Loucy (cell line): ENCODE measurements at regions not wholly inside any gene's neighbourhood (a gene's known extent, or its start where the extent isn't known, plus 50 kb on each side); places are given as distances from the start of the nearest gene placed in this dataset.

ENCODE experiments used
- H2AFZ ChIP-seq: fragments of 200-600 bp; sonication (generic); 2 replicates; pipeline ENCODE4 v1.6.0; 2016; ENCODE audit warnings: antibody characterized with exemption, mild to moderate bottlenecking, low read length, moderate library complexity
- H3F3A ChIP-seq: fragments of 200-600 bp; 2 replicates; pipeline ENCODE4 v1.6.0; 2016; ENCODE audit warnings: antibody characterized with exemption, low read depth, mild to moderate bottlenecking
- H3K27me3 ChIP-seq: fragments of 200-600 bp; sonication (generic); 2 replicates; pipeline ENCODE4 v1.6.1; 2014; ENCODE audit warnings: low read length, mild to moderate bottlenecking; ENCODE audit not compliant: insufficient read depth, poor library complexity, severe bottlenecking
- H3K36me3 ChIP-seq: fragments of 200-600 bp; sonication (generic); 2 replicates; pipeline ENCODE4 v1.6.1; 2016; ENCODE audit warnings: low read length; ENCODE audit not compliant: insufficient read depth
- H3K4me1 ChIP-seq: fragments of 200-600 bp; sonication (generic); 2 replicates; pipeline ENCODE4 v1.5.1; 2014; ENCODE audit warnings: low read length, mild to moderate bottlenecking; ENCODE audit not compliant: insufficient read depth, poor library complexity, severe bottlenecking
- H3K4me2 ChIP-seq: fragments of 200-600 bp; sonication (generic); 2 replicates; pipeline ENCODE4 v1.6.0; 2014; ENCODE audit warnings: antibody characterized with exemption, low read length, low read depth, mild to moderate bottlenecking; ENCODE audit not compliant: poor library complexity, severe bottlenecking
- H3K4me3 ChIP-seq: fragments of 200-600 bp; sonication (generic); 2 replicates; pipeline ENCODE4 v1.5.1; 2014; ENCODE audit warnings: low read length, mild to moderate bottlenecking, mixed read lengths; ENCODE audit not compliant: poor library complexity, severe bottlenecking
- H3K79me2 ChIP-seq: fragments of 200-600 bp; sonication (generic); 2 replicates; pipeline ENCODE4 v1.6.1; 2014; ENCODE audit warnings: low read length; ENCODE audit not compliant: insufficient read depth
- H3K9ac ChIP-seq: fragments of 200-600 bp; sonication (generic); 2 replicates; pipeline ENCODE4 v1.6.0; 2014; ENCODE audit warnings: mild to moderate bottlenecking, low read depth, low read length, moderate library complexity; ENCODE audit not compliant: poor library complexity, severe bottlenecking
- H3K9me2 ChIP-seq: fragments of 200-600 bp; sonication (generic); replicated peaks from 2 replicates; pipeline ENCODE4 v1.6.1; 2016; ENCODE audit warnings: low read depth, low read length, mixed read lengths
- H3K9me3 ChIP-seq: fragments of 200-600 bp; sonication (generic); 2 replicates; pipeline ENCODE4 v1.6.1; 2014; ENCODE audit warnings: mild to moderate bottlenecking, antibody characterized with exemption, low read length, low read depth; ENCODE audit not compliant: insufficient read depth
- H4K20me1 ChIP-seq: fragments of 200-600 bp; sonication (generic); 2 replicates; pipeline ENCODE4 v1.6.0; 2014; ENCODE audit warnings: antibody characterized with exemption, low read length, mild to moderate bottlenecking; ENCODE audit not compliant: insufficient read depth, poor library complexity, severe bottlenecking
- EZH2phosphoT487 ChIP-seq: fragments of 200-600 bp; IDR thresholded peaks from 2 replicates; pipeline ENCODE4 v1.6.1; 2018; ENCODE audit warnings: antibody characterized with exemption, mild to moderate bottlenecking, moderate library complexity, borderline replicate concordance
- TF ChIP-seq, protein P1 (sequence below): fragments of 200-600 bp; sonication (generic); conservative IDR thresholded peaks from 2 replicates; pipeline ENCODE4 v1.5.1; 2014; ENCODE audit warnings: mild to moderate bottlenecking, antibody characterized with exemption, low read length

DNA sequence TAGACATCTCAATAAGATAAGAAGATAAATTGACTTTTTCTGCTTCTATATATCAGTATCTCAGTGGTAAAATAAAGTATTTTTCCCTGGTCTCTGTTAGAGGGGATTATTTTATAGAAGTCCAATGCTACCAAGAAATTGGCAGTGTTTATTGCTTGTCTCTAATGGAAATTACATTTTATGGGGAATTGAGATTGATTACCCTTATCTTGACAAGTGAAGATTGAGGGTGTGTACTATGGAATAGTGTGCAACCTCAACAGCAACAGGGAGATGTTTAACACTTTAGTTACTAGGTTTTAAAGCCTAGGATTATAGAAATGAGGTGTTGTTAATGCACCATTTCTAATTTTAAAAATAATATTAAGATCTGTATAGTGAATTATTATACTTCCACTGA is 154.8 kb upstream of the ROBO1 start:
- Histone ChIP-seq H2AFZ (no peak overlapping the region), H3K4me3 (no peak overlapping the region), H3K36me3 (no peaks in the 10 kb centered on the region), H3K9me2 (no peaks in the 10 kb centered on the region), H3K4me1 (no peaks in the 10 kb centered on the region), H4K20me1 (no peaks in the 10 kb centered on the region), H3K4me2 (no peak overlapping the region), H3K9ac (no peak overlapping the region), H3K9me3 (no peaks in the 10 kb centered on the region), H3K79me2 (no peaks in the 10 kb centered on the region), H3K27me3 (no peaks in the 10 kb centered on the region), H3F3A (no peaks in the 10 kb centered on the region)
- TF ChIP-seq, protein P1, sequence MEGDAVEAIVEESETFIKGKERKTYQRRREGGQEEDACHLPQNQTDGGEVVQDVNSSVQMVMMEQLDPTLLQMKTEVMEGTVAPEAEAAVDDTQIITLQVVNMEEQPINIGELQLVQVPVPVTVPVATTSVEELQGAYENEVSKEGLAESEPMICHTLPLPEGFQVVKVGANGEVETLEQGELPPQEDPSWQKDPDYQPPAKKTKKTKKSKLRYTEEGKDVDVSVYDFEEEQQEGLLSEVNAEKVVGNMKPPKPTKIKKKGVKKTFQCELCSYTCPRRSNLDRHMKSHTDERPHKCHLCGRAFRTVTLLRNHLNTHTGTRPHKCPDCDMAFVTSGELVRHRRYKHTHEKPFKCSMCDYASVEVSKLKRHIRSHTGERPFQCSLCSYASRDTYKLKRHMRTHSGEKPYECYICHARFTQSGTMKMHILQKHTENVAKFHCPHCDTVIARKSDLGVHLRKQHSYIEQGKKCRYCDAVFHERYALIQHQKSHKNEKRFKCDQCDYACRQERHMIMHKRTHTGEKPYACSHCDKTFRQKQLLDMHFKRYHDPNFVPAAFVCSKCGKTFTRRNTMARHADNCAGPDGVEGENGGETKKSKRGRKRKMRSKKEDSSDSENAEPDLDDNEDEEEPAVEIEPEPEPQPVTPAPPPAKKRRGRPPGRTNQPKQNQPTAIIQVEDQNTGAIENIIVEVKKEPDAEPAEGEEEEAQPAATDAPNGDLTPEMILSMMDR = no peak
- TF ChIP-seq EZH2phosphoT487 = no peak

DNA sequence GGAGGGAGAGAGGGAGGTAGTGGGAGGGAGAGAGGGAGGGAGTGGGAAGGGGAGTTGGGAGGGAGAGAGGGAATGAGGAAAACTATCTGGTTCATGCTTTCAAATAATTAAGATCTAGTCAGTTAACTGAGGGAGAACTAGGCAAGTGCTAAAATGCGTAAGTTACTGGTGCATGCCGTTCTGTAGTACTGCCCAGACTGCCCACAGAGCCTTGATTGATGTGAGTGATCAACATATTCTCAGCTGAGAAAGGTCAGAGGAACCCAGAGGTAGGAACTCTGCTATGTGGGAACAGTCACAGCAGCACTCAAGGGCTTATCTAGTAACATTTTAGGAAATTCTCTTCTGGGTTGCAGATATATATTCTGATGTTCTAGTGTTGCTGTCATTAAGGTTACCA is 149.8 kb upstream of the ROBO1 start:
- no peaks in the 10 kb centered on the region for H3K4me1 ChIP-seq
- H3K4me2 ChIP-seq = no peak overlapping the region
- TF ChIP-seq EZH2phosphoT487 = no peak
- TF ChIP-seq, protein P1 = no peak
- H2AFZ ChIP-seq = no peak overlapping the region
- no peaks in the 10 kb centered on the region for H3K36me3 ChIP-seq
- no peak overlapping the region for H3K9ac ChIP-seq
- no peaks in the 10 kb centered on the region for H3K9me2 ChIP-seq
- H3K9me3 ChIP-seq = no peaks in the 10 kb centered on the region
- H3K4me3 ChIP-seq = no peak overlapping the region
- no peaks in the 10 kb centered on the region for H3F3A ChIP-seq
- no peaks in the 10 kb centered on the region for H3K27me3 ChIP-seq
- no peaks in the 10 kb centered on the region for H4K20me1 ChIP-seq
- H3K79me2 ChIP-seq = no peaks in the 10 kb centered on the region

DNA sequence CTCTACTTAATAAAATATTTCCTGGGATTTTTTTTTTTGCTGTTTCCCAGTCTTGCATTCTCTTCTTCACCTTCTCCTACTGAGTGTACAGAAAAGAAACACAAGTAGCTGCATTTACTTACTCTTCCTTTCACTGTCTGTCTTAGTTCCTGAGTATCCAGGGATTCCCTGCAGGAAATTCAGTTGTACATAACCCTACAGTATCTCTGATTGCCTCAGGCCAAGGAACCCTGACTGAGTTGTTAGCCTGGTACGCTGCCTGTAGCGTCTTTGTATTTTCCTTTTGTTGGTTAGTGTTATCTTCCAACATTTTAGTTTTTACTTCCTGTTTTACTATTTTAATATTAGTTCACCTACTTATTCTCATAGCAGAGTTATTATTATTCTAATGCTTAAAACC is 142.5 kb upstream of the ROBO1 start:
- Histone ChIP-seq H3K27me3 (no peaks in the 10 kb centered on the region), H4K20me1 (no peaks in the 10 kb centered on the region), H3K4me2 (no peak overlapping the region), H3K9ac (no peak overlapping the region), H3F3A (no peaks in the 10 kb centered on the region), H3K4me1 (no peaks in the 10 kb centered on the region), H3K9me2 (no peaks in the 10 kb centered on the region), H3K36me3 (no peaks in the 10 kb centered on the region), H3K4me3 (no peak overlapping the region), H2AFZ (peak overlapping the region; percentile 76; the same call in 1 of the 2 replicates), H3K79me2 (no peaks in the 10 kb centered on the region), H3K9me3 (no peaks in the 10 kb centered on the region)
- TF ChIP-seq, protein P1 = no peak
- no peak for TF ChIP-seq EZH2phosphoT487
